H1 (cell line): ENCODE measurements at regions not wholly inside any gene's neighbourhood (a gene's known extent, or its start where the extent isn't known, plus 50 kb on each side); places are given as distances from the start of the nearest gene placed in this dataset.

Experiments
- CEBPB ChIP-seq: IDR thresholded peaks from 2 replicates; pipeline ENCODE4 v1.6.1; 2012; ENCODE audit warnings: low read depth, low read length
- EZH2 ChIP-seq: fragments of 200-600 bp; sonication (generic); IDR thresholded peaks from 2 replicates; pipeline ENCODE4 v1.7.1; 2012; ENCODE audit warnings: low read depth, mild to moderate bottlenecking, moderate library complexity, low read length, inconsistent platforms; ENCODE audit not compliant: severe bottlenecking
- GABPA ChIP-seq: IDR thresholded peaks from 2 replicates; pipeline ENCODE4 v1.6.1; 2011; ENCODE audit warnings: mild to moderate bottlenecking, low read length, moderate library complexity, borderline replicate concordance; ENCODE audit not compliant: insufficient read depth
- RAD21 ChIP-seq, 2 experiments: IDR thresholded peaks in 1 of 2; conservative IDR thresholded peaks in 1 of 2; 2 replicates each; pipeline ENCODE4 v1.6.1; 2011; ENCODE audit warnings: low read depth in 2 of 2, low read length in 2 of 2, improper control_type of control experiment in 1 of 2, inconsistent platforms in 1 of 2, mild to moderate bottlenecking in 1 of 2, moderate library complexity in 1 of 2
- YY1 ChIP-seq: IDR thresholded peaks from 2 replicates; pipeline ENCODE4 v1.6.1; 2011; ENCODE audit warnings: low read depth, mild to moderate bottlenecking, low read length
- TF ChIP-seq, protein P1 (sequence below), 3 experiments: IDR thresholded peaks; 1 replicate in 2 of 3; 2 replicates in 1 of 3; pipeline versions ENCODE4 v1.5.1 to v1.6.1; 2011; ENCODE audit warnings: low read length in 3 of 3, mild to moderate bottlenecking in 3 of 3, inconsistent platforms in 2 of 3, low read depth in 1 of 3, moderate library complexity in 1 of 3; ENCODE audit not compliant: insufficient read depth in 1 of 3; ENCODE audit errors: control extremely low read depth in 1 of 3

DNA sequence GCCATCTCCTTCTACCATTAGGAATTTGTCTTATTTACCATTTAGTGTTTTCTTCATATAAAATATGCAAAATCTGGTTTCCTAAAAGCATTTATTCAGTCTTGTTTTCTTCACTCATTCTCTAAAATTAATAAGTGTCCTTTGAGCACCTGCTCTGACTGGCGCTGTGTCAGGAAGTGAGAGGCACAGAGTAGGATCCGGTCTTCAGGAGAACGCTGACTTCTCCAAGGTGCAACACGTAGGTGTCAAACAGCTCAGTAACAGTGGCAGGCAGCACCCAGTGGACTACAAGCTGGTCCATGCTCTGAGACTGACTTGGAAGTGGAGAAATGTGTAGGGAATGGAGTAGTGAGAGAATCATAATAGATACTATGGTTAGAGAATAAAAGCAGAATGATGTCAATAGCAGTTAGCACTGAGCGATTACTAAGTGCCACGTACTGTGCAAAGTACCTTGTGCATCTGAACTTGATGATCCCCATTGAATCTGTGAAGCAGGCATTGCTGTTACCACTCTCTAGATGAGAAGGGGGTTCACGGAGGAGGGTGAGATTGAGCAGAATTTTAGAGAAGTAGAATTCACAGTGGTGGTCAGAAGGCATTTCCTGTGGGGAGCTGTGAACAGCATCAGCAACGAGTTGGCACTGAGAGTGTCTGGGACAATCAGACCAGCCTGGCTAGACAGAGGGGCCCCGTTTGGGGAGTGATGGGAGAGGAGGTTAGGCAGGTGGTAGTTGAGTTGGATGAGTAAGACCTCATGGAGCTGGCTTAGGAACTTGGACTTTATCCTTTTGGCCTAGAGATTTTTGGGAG, 569.8 kb downstream of the QKI start:
- TF ChIP-seq RAD21 (IDR thresholded peaks at IDR 0.05 in 1 of 2, conservative IDR thresholded peaks at IDR 0.05 in 1 of 2; ENCODE audit: low read depth in 2 of 2, low read length in 2 of 2) = no peak
- TF ChIP-seq GABPA = no peak
- TF ChIP-seq, protein P1, sequence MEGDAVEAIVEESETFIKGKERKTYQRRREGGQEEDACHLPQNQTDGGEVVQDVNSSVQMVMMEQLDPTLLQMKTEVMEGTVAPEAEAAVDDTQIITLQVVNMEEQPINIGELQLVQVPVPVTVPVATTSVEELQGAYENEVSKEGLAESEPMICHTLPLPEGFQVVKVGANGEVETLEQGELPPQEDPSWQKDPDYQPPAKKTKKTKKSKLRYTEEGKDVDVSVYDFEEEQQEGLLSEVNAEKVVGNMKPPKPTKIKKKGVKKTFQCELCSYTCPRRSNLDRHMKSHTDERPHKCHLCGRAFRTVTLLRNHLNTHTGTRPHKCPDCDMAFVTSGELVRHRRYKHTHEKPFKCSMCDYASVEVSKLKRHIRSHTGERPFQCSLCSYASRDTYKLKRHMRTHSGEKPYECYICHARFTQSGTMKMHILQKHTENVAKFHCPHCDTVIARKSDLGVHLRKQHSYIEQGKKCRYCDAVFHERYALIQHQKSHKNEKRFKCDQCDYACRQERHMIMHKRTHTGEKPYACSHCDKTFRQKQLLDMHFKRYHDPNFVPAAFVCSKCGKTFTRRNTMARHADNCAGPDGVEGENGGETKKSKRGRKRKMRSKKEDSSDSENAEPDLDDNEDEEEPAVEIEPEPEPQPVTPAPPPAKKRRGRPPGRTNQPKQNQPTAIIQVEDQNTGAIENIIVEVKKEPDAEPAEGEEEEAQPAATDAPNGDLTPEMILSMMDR (IDR thresholded peaks at IDR 0.05; ENCODE audit: control extremely low read depth in 1 of 3, insufficient read depth in 1 of 3, low read depth in 1 of 3, low read length in 3 of 3) = no peak
- TF ChIP-seq EZH2 = no peak
- no peak for TF ChIP-seq CEBPB
- no peak for TF ChIP-seq YY1
